ENCODE measurements at regions not wholly inside any gene's neighbourhood (a gene's known extent, or its start where the extent isn't known, plus 50 kb on each side); places are given as distances from the start of the nearest gene placed in this dataset.

DNA sequence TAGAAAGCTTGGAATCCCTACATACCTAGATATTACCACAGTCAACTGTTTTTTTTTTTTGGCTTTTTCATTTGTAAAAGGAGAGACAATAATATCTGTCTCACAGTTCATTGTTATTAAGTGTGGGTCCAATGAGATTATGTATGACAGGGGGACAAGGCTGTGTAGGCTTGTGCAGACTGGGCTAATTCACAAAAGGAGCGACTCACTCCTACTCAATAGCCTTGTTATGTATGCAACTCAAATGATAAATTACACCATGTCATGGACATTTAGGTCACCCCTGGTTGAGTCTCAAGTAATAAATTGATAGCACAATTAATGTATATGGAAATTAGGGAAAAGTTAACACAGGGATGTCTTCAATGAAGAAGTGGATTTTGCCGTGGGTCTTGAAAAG is 208.2 kb upstream of the MAP3K7 start:
- Histone ChIP-seq H3K9me2 (ENCODE audit: insufficient read depth) (no peaks in the 10 kb centered on the region; the same call in 1 of the 2 replicates), H2AFZ (no peak overlapping the region), H3K27ac (no peak overlapping the region), H3K79me2 (ENCODE audit: low read depth) (no peaks in the 10 kb centered on the region), H4K20me1 (ENCODE audit: insufficient read depth) (no peaks in the 10 kb centered on the region), H3F3A (ENCODE audit: insufficient read depth, low read depth) (no peaks in the 10 kb centered on the region), H3K4me1 (replicated peaks; ENCODE audit: insufficient read depth) (no peaks in the 10 kb centered on the region), H3K4me2 (no peak overlapping the region), H3K9me3 (ENCODE audit: insufficient read depth, low read depth) (no peaks in the 10 kb centered on the region), H3K4me3 (no peak overlapping the region), H3K36me3 (ENCODE audit: low read depth) (no peaks in the 10 kb centered on the region), H3K27me3 (ENCODE audit: insufficient read depth, low read depth) (no peaks in the 10 kb centered on the region)
- no peak for DNase-seq
- POLR2A ChIA-PET (ENCODE audit: unreplicated experiment): no interaction called here
- TF ChIP-seq EZH2 (IDR thresholded peaks at IDR 0.05; ENCODE audit: low read depth): no peak
- CTCF ChIA-PET: no interaction called here
- intact Hi-C loops (cut with micrococcal nuclease; ENCODE audit: unreplicated experiment): no loop called here
- BruUV-seq (replicated peaks): no TSS peak

DNA sequence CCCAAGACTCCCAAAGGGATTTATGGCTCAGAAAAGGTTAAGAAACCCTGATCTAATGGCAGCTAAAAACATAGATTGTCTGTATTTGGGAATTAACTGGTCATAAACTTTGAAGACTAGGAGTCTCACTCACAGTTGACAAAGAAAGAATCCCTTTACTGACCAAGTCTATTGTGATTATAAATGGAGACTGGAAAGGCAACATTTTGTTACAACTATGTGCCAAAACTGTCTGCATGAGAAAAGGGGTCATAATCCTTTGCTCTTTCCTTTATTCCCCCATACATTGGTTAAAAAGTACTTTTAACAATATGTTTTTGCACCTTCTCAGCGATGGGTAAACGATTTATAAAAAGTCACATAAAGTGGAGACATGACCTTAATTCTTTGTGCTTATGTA is 206.9 kb upstream of the MAP3K7 start:
- H3K9me3 ChIP-seq (ENCODE audit: insufficient read depth, low read depth): no peaks in the 10 kb centered on the region
- H3K27me3 ChIP-seq (ENCODE audit: insufficient read depth, low read depth): no peaks in the 10 kb centered on the region
- no peaks in the 10 kb centered on the region for H3K36me3 ChIP-seq (ENCODE audit: low read depth)
- no peak overlapping the region for H3K4me3 ChIP-seq
- ChIA-PET POLR2A (ENCODE audit: unreplicated experiment) (no interaction called here), CTCF (no interaction called here)
- intact Hi-C loops (cut with micrococcal nuclease; ENCODE audit: unreplicated experiment): no loop called here
- TF ChIP-seq EZH2 (IDR thresholded peaks at IDR 0.05; ENCODE audit: low read depth): no peak
- no peak overlapping the region for H3K27ac ChIP-seq
- H3K9me2 ChIP-seq (ENCODE audit: insufficient read depth): no peaks in the 10 kb centered on the region; the same call in 1 of the 2 replicates
- no peak for DNase-seq
- H3F3A ChIP-seq (ENCODE audit: insufficient read depth, low read depth): no peaks in the 10 kb centered on the region
- no peaks in the 10 kb centered on the region for H3K4me1 ChIP-seq (replicated peaks; ENCODE audit: insufficient read depth)
- H4K20me1 ChIP-seq (ENCODE audit: insufficient read depth): no peaks in the 10 kb centered on the region
- no peak overlapping the region for H3K4me2 ChIP-seq
- BruUV-seq (replicated peaks): no TSS peak
- H2AFZ ChIP-seq: no peak overlapping the region
- H3K79me2 ChIP-seq (ENCODE audit: low read depth): no peaks in the 10 kb centered on the region

DNA sequence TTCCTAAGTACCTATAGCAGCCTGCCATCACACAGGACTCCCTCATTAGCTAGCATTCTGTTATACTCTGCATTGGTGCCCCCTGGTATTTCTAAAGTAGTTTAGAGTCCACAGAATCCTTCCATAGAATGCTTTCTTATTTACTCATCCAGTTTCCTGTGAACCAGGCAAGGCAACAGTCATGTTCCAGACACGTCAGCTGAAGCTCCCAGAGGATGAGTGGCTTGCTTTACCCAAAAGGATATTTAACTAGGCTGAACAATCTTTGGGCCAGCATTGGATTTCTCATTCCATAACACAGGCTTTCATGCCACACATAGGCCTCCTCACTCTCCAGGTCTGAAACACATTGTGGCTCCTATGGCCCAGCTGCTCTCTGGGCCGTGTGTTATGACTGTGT is 203.8 kb upstream of the MAP3K7 start:
- intact Hi-C loops (cut with micrococcal nuclease; ENCODE audit: unreplicated experiment): no loop called here
- H2AFZ ChIP-seq: no peak overlapping the region
- CTCF ChIA-PET: no interaction called here

GRCh38 chr6:90790058-90790457 is 203.2 kb upstream of the MAP3K7 start:
- Histone ChIP-seq H4K20me1 (ENCODE audit: insufficient read depth) (no peaks in the 10 kb centered on the region), H3K4me3 (no peak overlapping the region), H3K36me3 (ENCODE audit: low read depth) (no peaks in the 10 kb centered on the region), H2AFZ (no peak overlapping the region), H3K9me2 (ENCODE audit: insufficient read depth) (no peaks in the 10 kb centered on the region), H3K79me2 (ENCODE audit: low read depth) (no peaks in the 10 kb centered on the region), H3K27ac (no peak overlapping the region), H3K9me3 (ENCODE audit: insufficient read depth, low read depth) (no peaks in the 10 kb centered on the region), H3K4me1 (replicated peaks; ENCODE audit: insufficient read depth) (no peaks in the 10 kb centered on the region), H3K4me2 (no peak overlapping the region), H3F3A (ENCODE audit: insufficient read depth, low read depth) (no peaks in the 10 kb centered on the region), H3K27me3 (ENCODE audit: insufficient read depth, low read depth) (no peaks in the 10 kb centered on the region)
- DNase-seq: no peak
- intact Hi-C loops (cut with micrococcal nuclease; ENCODE audit: unreplicated experiment): no loop called here
- BruUV-seq (replicated peaks): no TSS peak
- TF ChIP-seq, protein P1, sequence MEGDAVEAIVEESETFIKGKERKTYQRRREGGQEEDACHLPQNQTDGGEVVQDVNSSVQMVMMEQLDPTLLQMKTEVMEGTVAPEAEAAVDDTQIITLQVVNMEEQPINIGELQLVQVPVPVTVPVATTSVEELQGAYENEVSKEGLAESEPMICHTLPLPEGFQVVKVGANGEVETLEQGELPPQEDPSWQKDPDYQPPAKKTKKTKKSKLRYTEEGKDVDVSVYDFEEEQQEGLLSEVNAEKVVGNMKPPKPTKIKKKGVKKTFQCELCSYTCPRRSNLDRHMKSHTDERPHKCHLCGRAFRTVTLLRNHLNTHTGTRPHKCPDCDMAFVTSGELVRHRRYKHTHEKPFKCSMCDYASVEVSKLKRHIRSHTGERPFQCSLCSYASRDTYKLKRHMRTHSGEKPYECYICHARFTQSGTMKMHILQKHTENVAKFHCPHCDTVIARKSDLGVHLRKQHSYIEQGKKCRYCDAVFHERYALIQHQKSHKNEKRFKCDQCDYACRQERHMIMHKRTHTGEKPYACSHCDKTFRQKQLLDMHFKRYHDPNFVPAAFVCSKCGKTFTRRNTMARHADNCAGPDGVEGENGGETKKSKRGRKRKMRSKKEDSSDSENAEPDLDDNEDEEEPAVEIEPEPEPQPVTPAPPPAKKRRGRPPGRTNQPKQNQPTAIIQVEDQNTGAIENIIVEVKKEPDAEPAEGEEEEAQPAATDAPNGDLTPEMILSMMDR (conservative IDR thresholded peaks at IDR 0.05): no peak
- no peak for TF ChIP-seq EZH2 (IDR thresholded peaks at IDR 0.05; ENCODE audit: low read depth)
- ChIA-PET CTCF (no interaction called here), POLR2A (ENCODE audit: unreplicated experiment) (no interaction called here)

More for the DNA sequence above, 203.8 kb upstream of the MAP3K7 start:
- TF ChIP-seq, protein P1 (conservative IDR thresholded peaks at IDR 0.05): no peak
- TF ChIP-seq EZH2 (IDR thresholded peaks at IDR 0.05; ENCODE audit: low read depth): no peak
- H3K9me3 ChIP-seq (ENCODE audit: insufficient read depth, low read depth): no peaks in the 10 kb centered on the region
- H4K20me1 ChIP-seq (ENCODE audit: insufficient read depth): no peaks in the 10 kb centered on the region
- no peak overlapping the region for H3K27ac ChIP-seq
- no peaks in the 10 kb centered on the region for H3K27me3 ChIP-seq (ENCODE audit: insufficient read depth, low read depth)
- H3K36me3 ChIP-seq (ENCODE audit: low read depth): no peaks in the 10 kb centered on the region
- no peaks in the 10 kb centered on the region for H3K79me2 ChIP-seq (ENCODE audit: low read depth)
- DNase-seq: no peak
- no TSS peak for BruUV-seq (replicated peaks)
- H3K4me3 ChIP-seq: no peak overlapping the region
- H3K4me2 ChIP-seq: no peak overlapping the region
- H3K9me2 ChIP-seq (ENCODE audit: insufficient read depth): no peaks in the 10 kb centered on the region
- POLR2A ChIA-PET (ENCODE audit: unreplicated experiment): no interaction called here
- no peaks in the 10 kb centered on the region for H3K4me1 ChIP-seq (replicated peaks; ENCODE audit: insufficient read depth)
- H3F3A ChIP-seq (ENCODE audit: insufficient read depth, low read depth): no peaks in the 10 kb centered on the region
